HEK293 (cell line): ENCODE measurements at regions not wholly inside any gene's neighbourhood (a gene's known extent, or its start where the extent isn't known, plus 50 kb on each side); places are given as distances from the start of the nearest gene placed in this dataset.

Source experiments
- BCL11A ChIP-seq: fragments of 450-650 bp; formaldehyde crosslinking; IDR thresholded peaks from 2 replicates; pipeline ENCODE4 v1.5.1; 2016; ENCODE audit warnings: low read depth, missing biosample characterization, missing genetic modification characterization
- CTCF ChIP-seq: fragments of 450-650 bp; formaldehyde crosslinking; IDR thresholded peaks from 2 replicates; pipeline ENCODE4 v1.5.1; 2016; ENCODE audit warnings: missing biosample characterization, missing genetic modification characterization
- KLF17 ChIP-seq: fragments of 450-650 bp; formaldehyde crosslinking; IDR thresholded peaks from 2 replicates; pipeline ENCODE4 v1.5.1; 2016; ENCODE audit warnings: missing biosample characterization, missing genetic modification characterization
- ZNF24 ChIP-seq: fragments of 450-650 bp; formaldehyde crosslinking; IDR thresholded peaks from 2 replicates; pipeline ENCODE4 v1.5.1; 2016; ENCODE audit warnings: missing biosample characterization, missing genetic modification characterization
- ZNF302 ChIP-seq: fragments of 450-650 bp; formaldehyde crosslinking; IDR thresholded peaks from 2 replicates; pipeline ENCODE4 v1.5.1; 2016; ENCODE audit warnings: missing biosample characterization, missing genetic modification characterization, low read depth
- ZNF530 ChIP-seq: fragments of 450-650 bp; formaldehyde crosslinking; IDR thresholded peaks from 2 replicates; pipeline ENCODE4 v1.5.1; 2016; ENCODE audit warnings: low read depth, missing biosample characterization, missing genetic modification characterization
- ZNF580 ChIP-seq: fragments of 450-650 bp; formaldehyde crosslinking; IDR thresholded peaks from 2 replicates; pipeline ENCODE4 v1.5.1; 2016; ENCODE audit warnings: missing biosample characterization, missing genetic modification characterization
- TF ChIP-seq, protein P1 (sequence below): fragments of 450-650 bp; formaldehyde crosslinking; IDR thresholded peaks from 2 replicates; pipeline ENCODE4 v1.5.1; 2016; ENCODE audit warnings: missing biosample characterization, missing genetic modification characterization

DNA sequence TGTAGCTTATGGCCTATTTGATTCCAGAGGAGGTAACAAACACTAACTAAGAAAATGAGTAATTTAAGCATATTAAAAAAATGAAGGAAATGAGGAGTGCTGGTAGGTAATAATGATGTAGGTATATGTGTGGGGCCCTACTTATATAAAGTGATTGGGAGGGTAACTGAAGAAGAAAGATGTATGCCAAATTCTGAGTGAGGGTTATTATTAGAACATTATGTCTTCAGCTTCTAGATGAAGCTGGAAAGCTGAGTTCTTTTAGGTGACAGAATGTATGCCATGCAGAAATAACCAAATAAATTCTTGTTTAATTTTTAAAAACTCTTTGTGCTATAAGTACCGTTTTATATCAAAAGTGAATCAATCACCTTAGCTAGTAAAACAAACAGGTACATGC lies 479.6 kb upstream of the TENM4 start:
- TF ChIP-seq ZNF302 (tag by site-specific recombination) (no peak), ZNF580 (no peak), BCL11A (no peak), CTCF (tag by site-specific recombination) (no peak), ZNF24 (tag by site-specific recombination) (no peak), ZNF530 (tag by site-specific recombination) (no peak), KLF17 (tag by site-specific recombination) (no peak)
- TF ChIP-seq, protein P1, sequence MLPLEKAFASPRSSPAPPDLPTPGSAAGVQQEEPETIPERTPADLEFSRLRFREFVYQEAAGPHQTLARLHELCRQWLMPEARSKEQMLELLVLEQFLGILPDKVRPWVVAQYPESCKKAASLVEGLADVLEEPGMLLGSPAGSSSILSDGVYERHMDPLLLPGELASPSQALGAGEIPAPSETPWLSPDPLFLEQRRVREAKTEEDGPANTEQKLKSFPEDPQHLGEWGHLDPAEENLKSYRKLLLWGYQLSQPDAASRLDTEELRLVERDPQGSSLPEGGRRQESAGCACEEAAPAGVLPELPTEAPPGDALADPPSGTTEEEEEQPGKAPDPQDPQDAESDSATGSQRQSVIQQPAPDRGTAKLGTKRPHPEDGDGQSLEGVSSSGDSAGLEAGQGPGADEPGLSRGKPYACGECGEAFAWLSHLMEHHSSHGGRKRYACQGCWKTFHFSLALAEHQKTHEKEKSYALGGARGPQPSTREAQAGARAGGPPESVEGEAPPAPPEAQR (tag by site-specific recombination) = no peak
